Loucy (cell line): ENCODE measurements at regions not wholly inside any gene's neighbourhood (a gene's known extent, or its start where the extent isn't known, plus 50 kb on each side); places are given as distances from the start of the nearest gene placed in this dataset.

Source experiments
- CTCF ChIP-seq: fragments of 200-600 bp; sonication (generic); conservative IDR thresholded peaks from 2 replicates; pipeline ENCODE4 v1.5.1; 2014; ENCODE audit warnings: mild to moderate bottlenecking, antibody characterized with exemption, low read length
- EZH2phosphoT487 ChIP-seq: fragments of 200-600 bp; IDR thresholded peaks from 2 replicates; pipeline ENCODE4 v1.6.1; 2018; ENCODE audit warnings: antibody characterized with exemption, mild to moderate bottlenecking, moderate library complexity, borderline replicate concordance

- no peak for TF ChIP-seq EZH2phosphoT487
- no peak for TF ChIP-seq CTCF
Measured at GRCh38 chrX:94854251-94854650, 1180.2 kb downstream of the FAM133A start.
